Stimulated activated CD8-positive, alpha-beta memory T cell treated with anti-CD3 and anti-CD28 coated beads, Interleukin-4, amount 100 ng/mL, for 48 hours (primary cell): ENCODE measurements at regions not wholly inside any gene's neighbourhood (a gene's known extent, or its start where the extent isn't known, plus 50 kb on each side); places are given as distances from the start of the nearest gene placed in this dataset.
A peak's percentile ranks its signal among the peaks of the same experiment; 100 is the strongest.

ENCODE experiments used
- DNase-seq: peaks from one replicate; pipeline ENCODE4 v3.0.0-alpha.2; 2020

DNA sequence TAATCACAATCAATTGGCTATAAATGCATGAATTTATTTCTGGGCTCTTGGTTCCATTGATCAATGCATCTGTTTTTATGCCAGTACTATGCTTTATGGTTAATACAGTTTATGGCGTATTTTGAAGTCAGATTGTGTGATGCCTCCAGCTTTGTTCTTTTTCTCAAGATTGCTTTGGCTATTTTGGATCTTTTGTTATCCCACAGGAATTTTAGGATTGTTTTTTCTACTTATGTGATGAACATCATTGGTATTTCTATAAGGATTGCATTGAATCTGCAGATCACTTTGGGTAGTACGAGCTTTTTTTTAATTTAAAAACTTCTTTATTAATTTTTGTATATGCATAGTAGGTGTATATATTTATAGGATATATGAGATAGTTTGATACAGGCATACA lies 338.7 kb upstream of the IGFBP7 start:
- no peak for DNase-seq

- no peak for DNase-seq
These were observed 338.3 kb upstream of the IGFBP7 start for GRCh38 chr4:57448452-57448851.

DNA sequence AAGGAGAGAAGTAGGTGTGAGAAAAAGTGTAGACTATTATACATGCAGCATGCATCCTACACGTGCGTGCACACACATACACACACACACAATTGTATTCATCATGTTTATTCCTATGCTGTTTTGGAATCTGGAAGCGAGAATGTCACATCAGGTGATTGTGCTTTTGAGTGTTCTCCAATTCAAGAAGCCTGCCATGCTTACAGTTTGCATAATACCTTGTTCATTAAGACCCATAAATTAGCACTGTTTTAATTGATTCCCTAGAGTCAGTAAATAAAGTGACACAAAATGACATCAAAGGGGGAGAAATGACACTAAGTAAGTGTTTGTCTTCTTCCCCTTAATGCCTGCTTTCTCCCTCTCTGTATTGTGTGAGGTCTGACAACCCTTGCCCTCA lies 336.1 kb upstream of the IGFBP7 start:
- DNase-seq = no peak

- DNase-seq = no peak
These were observed 335.5 kb upstream of the IGFBP7 start for GRCh38 chr4:57445686-57446085.

GRCh38 chr4:57444671-57445070 lies 334.5 kb upstream of the IGFBP7 start:
- DNase-seq = no peak

- no peak for DNase-seq
These were observed 333.6 kb upstream of the IGFBP7 start for GRCh38 chr4:57443787-57444186.

DNA sequence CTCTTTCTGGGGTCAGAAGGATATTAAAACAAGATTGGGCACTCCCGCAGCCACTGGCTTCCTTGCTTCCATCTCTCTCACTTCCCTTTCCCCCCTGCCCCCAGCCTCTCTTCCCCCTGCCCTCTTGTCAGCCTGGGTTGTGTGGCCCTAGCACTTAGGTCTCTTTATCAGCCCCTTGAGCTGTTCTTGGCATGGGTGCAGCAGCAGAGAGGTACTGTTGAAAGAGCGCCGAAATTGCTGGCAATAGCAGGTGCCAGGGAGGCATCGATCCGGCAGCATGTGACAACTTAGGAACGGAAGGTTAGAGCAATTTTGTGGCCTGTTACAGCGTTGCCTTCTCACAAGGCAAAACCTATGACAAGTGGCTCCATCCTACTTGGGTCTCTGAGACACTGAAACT lies 333.1 kb upstream of the IGFBP7 start:
- DNase-seq = no peak

DNA sequence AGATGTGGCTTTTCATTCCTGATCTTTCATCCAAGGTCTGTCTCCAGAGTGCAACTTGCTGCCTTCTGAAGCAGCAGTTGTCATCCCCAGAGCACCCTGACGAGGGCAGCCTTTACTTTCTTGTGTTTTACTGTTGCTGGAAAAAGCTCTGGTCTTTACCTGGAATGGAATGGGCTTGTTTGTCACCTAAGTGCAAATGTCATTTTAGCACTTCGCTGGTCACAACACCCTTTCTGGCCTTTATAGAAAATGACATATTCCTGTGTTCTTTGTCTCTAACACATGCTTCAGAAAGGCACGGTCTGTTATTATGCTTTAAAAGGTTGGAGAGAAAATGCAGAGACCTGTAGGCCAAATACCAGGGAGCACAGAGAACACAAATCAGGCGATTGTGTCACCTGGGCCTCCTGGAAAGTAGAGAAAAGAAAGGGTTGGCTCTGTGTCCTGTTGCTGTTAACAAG lies 332.7 kb upstream of the IGFBP7 start:
- DNase-seq = peak; percentile 28

GRCh38 chr4:57442241-57442640 lies 332.1 kb upstream of the IGFBP7 start:
- no peak for DNase-seq

GRCh38 chr4:57437649-57438048 lies 327.5 kb upstream of the IGFBP7 start:
- no peak for DNase-seq

GRCh38 chr4:57435300-57435699 lies 325.1 kb upstream of the IGFBP7 start:
- DNase-seq = no peak

GRCh38 chr4:57430726-57431125 lies 320.5 kb upstream of the IGFBP7 start:
- no peak for DNase-seq

- peak; percentile 68 for DNase-seq
These were observed 316.7 kb upstream of the IGFBP7 start for GRCh38 chr4:57426779-57427395.

GRCh38 chr4:57425610-57426009 lies 315.4 kb upstream of the IGFBP7 start:
- DNase-seq = no peak

GRCh38 chr4:57424232-57424897 lies 314.2 kb upstream of the IGFBP7 start:
- DNase-seq = no peak

DNA sequence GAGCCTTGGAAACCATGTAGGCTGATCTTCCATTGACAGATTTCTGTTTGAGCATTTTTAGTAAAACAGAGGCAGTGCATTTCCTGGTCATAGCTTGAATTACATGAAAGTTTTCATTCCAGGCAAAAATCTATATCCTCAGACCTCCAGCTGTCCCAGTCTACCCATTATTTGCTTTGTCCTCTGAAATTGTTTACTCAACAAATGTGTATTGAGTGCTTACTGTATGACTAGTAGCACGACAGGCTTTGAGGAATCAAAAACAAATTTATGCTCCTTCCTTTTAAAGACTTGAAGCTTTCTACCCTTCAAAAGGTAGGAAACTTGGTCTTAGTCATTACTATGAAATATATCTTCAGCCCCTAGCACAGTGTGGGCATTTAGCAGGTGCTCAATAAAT lies 307.9 kb upstream of the IGFBP7 start:
- no peak for DNase-seq

- DNase-seq = no peak
These were observed 302.3 kb upstream of the IGFBP7 start for GRCh38 chr4:57412259-57413054.

DNA sequence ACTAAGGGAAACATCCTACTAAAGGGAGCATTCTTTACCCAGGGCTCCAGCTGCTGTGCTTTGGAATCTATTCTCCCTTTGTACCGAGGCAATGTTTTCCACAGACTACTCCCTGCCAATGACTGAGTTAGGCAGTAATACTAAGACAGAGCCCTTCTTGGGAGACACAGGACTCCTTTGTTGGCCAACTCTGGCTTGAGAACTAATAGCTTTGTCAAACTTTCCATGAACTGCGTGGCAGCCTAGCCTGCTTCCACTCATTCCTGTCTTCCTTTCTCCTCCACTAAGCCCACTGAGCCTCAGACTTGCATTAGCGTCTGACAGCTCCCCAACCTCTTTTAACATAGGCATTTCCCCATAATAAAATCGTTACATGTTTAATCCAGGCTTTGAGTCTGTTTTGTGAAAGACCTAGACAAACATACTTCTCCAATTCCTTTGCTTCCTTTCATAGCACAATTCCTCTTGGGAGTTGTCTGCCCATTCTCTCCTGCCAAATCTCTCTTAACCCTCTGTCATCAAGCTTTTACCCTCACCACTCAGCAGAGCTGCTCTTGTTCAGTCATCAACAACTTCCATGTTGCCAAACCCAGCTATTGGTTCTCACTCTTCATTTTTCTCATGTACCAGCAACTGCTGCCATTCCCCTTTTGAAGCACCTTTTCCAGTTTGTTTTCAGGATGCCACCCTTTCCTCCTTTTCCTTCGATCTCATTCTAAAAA lies 300.3 kb upstream of the IGFBP7 start:
- DNase-seq = no peak

GRCh38 chr4:57405359-57405758 lies 295.2 kb upstream of the IGFBP7 start:
- DNase-seq = no peak

DNA sequence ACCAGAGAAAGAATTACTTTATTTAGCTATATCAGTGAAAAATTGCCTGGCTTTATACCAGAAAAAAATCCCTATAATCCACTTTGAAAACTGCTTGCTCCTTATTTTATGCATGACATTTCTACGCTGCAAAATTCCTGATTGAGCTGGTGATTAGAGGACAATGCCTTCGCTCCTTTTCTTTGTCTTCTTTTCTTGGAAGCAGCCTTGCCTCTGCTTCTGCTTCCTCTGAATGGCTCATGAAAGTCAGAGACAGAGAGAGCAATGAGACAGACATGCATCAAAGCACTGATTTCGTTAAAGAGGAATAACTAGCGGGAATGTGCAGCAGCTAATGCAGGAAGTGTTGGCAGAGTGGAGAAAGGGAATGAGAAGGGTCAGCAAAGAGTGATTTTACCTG lies 294.3 kb upstream of the IGFBP7 start:
- DNase-seq = no peak

DNA sequence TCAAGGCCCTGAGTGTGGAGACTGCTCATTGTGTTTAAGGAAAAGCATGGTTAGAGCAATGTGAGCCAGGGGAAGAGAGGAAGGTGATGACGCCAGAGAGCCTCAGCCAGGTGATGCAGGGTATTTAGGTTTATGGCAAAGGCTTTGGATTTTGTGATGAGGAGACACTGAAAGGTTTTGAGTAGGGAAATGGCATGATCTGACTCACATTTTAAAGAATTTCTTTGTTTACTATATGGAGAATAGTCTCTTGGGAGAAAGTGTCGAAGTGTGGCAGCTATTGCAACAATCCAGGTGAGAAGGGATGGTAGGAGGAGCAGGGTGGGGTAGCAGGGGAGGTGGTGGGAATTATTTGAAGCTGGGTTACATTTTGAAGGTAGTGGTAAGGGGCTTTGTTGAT lies 293.4 kb upstream of the IGFBP7 start:
- DNase-seq = no peak

GRCh38 chr4:57401586-57401985 lies 291.4 kb upstream of the IGFBP7 start:
- DNase-seq = no peak

DNA sequence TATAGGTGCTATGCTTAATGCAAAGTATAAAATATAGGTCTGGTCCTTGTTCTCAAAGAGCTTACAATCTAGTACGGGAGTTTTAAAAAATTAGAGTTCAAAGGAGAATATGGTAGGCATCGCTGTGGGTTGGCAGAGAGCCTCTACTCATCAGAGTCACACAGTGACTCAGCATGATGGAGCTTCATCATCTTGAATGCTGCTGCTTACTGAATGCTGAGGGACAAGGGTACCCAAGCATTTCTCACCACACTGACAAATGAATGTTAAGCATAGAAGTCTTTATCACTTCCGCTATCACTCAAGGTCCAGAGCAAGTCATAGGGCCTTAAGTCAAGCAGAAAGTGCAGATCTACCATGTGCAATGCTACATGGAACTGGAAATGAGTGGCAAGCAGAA lies 268.6 kb upstream of the IGFBP7 start:
- no peak for DNase-seq
